GM04504 (cell line): ENCODE measurements at regions not wholly inside any gene's neighbourhood (a gene's known extent, or its start where the extent isn't known, plus 50 kb on each side); places are given as distances from the start of the nearest gene placed in this dataset.
A peak's percentile ranks its signal among the peaks of the same experiment; 100 is the strongest.
"Not testable (repeated sequence)": the region's sequence is repeated elsewhere in the genome, so short reads cannot be mapped to it uniquely, and the experiment has no call there.

Experiments
- DNase-seq: peaks from one replicate; pipeline ENCODE4 v3.0.0-alpha.2; 2012; ENCODE audit warnings: low read depth

DNA sequence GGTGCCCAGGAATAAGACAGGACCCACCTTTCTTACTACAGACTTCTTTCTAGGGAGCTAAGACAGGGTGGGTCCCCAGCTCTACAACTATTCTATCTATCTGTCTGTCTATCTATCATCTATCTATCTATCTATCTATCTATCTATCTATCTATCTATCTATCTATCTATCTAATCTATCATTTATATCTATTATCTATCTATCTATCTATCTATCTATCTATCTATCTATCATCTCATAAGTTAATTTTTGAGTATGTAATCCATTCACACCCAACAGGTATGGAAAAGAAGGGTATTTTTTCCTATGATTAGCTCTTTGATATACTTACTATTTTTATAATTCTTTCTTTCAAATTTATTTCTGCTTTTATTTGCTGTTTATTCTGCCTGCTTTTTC lies 55.9 kb downstream of the BAMBI start:
- no peak for DNase-seq

- no peak for DNase-seq
These were observed 56.3 kb downstream of the BAMBI start for GRCh38 chr10:28733647-28734046.

- peak; percentile 81 for DNase-seq
These were observed 57.8 kb downstream of the BAMBI start for GRCh38 chr10:28734938-28735759.

GRCh38 chr10:28737096-28737495 lies 59.8 kb downstream of the BAMBI start:
- no peak for DNase-seq

DNA sequence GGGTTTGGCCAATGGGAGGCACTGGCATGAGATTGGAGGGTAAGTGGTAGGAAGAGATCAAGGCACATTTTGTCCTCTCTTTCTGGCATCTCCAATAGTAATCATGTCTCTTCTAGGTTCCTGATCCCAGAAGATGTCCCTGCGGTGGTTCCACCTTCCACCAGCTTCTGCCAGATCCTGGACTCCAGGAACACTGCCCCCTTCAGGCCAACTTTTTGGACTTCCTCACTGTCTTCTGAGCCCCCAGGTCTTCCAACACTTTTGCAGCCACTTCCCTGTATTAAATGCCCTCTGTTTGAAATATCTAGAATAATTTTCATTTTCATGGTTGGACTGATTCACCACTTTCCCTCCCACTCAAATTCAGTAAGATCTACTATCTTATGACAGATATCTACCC lies 60.9 kb downstream of the BAMBI start:
- DNase-seq, result no peak

GRCh38 chr10:28743576-28743975 lies 66.3 kb downstream of the BAMBI start:
- no peak for DNase-seq

DNA sequence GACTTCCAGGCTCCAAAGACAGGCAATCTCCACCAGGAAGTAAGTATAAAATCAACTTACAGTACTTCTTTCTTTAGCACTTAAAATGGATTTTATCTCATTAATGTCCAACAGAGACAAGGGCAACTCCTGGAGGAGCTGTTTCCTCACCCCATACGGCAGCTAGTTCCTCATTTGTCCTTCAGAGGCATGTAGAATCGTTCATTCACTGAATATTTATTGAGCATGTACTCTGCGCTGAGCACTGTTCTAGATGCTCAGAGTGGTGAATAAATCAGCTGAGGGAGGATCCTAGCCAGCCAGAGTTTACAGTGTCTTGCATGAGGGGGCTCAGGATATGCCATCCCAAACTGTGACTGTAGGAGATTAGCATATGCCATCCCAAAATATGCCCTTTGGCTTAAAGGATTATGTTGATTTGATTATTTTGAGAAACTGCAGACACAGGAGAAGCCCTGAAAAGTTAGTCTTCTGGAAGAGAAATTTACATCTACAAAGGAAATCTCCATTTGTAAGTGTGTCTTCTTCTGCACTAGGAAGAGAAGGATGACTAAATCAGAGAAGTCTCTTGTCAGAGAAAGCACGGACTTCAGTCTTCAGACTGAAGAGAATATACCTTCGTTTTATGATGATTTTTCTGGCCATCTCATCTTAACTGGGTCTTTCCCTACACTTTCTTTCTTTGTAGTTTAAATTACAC lies 66.9 kb downstream of the BAMBI start:
- DNase-seq, result no peak

GRCh38 chr10:28754930-28755718 lies 77.8 kb downstream of the BAMBI start:
- no peak for DNase-seq

DNA sequence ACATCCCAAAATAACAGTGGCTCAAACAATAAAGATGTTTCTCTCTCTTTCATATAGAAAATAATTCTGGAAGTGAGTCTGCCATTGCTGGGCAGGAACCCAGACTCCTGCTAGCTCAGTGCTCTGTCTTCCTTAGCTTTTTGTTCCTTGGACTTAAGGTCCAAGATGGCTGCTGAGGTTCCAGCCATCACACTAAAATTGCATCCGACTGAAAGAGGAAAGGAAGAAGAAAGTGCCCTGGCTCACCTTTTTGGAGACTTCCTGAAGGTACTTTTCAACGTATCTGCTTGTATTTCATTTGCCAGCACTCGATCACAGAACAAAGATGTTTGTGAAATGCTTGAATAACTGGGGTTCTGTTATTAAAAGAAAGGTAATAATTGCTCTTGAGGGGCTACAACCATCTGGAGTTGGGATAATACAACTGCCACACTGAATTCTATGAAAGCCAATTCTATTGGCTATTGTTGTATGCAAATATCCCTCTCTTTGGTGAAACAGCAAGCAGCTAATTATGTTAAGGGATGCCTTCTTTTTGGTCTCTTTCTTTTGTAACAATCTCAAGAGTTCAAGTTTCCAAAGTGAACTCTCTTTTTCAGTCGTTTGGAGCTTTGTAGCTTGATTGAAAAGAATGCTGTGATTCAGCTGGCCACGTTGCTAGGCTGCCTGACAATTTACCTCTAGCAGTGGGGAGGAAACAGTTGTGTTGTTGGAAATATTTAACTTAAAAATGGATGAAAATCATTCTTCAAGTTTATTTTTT lies 83.9 kb downstream of the BAMBI start:
- DNase-seq, result no peak

GRCh38 chr10:28763471-28764170 lies 86.3 kb downstream of the BAMBI start:
- no peak for DNase-seq

GRCh38 chr10:28765641-28766040 lies 88.3 kb downstream of the BAMBI start:
- DNase-seq, result no peak

GRCh38 chr10:28768227-28768626 lies 90.9 kb downstream of the BAMBI start:
- no peak for DNase-seq

- no peak for DNase-seq
These were observed 91.8 kb downstream of the BAMBI start for GRCh38 chr10:28769091-28769604.

GRCh38 chr10:28771580-28772090 lies 94.3 kb downstream of the BAMBI start:
- DNase-seq, result not testable (repeated sequence)

DNA sequence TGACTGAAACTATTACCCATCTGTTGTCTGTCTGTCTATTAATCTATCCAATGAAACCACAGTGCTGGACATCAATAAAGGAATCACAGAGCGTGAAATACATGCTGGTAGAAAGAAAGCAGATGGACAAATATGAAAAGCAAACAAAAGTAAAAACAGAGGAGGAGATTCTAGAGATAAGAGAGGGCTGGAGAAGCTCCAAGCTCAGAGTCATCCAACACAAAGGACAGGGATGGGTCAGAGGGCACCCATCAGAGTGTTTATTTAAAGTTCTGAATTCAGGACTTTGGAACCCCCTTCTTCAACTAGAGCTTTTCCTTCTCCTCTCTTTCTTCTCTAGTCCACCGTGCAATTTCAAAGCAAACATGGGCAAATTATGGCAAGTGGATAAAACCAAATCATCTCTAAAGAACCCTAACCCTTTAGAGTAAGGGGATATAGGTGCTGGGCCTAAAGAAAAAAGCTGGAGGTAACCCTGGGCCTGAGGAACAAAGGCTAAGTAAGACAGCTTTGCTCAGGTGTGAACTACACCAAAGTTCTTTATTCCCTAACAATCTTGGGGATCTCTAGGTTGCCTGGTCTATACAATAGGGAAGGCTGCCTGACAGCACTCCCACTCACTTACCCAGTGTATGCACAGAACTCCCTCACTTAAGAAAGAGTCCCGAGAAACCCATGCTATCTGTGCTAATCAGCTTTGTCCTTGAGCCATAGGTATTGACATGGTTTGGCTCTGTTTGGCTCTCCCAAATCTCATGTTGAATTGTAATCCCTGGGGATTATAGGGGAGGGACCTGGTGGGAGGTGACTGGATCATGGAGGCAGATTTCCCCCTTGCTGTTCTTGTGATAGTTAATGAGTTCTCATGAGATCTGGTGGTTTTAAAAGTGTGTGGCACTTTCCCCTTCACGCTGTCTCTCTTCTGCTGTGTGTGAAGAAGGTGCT lies 97.0 kb downstream of the BAMBI start:
- no peak for DNase-seq

- DNase-seq, result no peak
These were observed 98.5 kb downstream of the BAMBI start for GRCh38 chr10:28775773-28776172.

- no peak for DNase-seq
These were observed 99.2 kb downstream of the BAMBI start for GRCh38 chr10:28776519-28776918.

DNA sequence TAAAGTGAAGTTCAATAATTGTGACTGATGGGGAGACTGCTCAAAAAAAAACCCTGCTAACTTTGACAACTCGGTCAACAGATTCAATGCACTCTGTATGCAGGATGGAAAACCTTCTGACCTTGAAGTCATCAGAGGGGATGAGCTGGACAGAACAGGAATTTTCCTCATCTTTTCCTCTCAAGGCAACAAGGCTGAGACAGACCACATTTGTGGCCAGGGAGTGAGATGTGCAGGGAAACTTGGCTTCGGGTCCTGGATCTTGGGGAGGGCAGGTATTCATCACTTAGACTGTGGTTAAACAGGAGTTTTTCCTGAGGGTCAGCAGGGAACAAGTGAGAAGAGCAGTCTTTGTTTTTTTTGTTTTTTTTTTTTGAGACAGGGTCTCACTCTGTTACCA lies 100.6 kb downstream of the BAMBI start:
- no peak for DNase-seq

GRCh38 chr10:28778524-28778923 lies 101.2 kb downstream of the BAMBI start:
- DNase-seq, result no peak

GRCh38 chr10:28781296-28781695 lies 104.0 kb downstream of the BAMBI start:
- DNase-seq, result no peak
